ENCODE measurements at regions not wholly inside any gene's neighbourhood (a gene's known extent, or its start where the extent isn't known, plus 50 kb on each side); places are given as distances from the start of the nearest gene placed in this dataset.
A peak's percentile ranks its signal among the peaks of the same experiment; 100 is the strongest.

- no peak overlapping the region for H3K27ac ChIP-seq (ENCODE audit: low read depth in 2 of 2, low read length in 2 of 2)
- H3K9me3 ChIP-seq (ENCODE audit: control insufficient read depth in 2 of 2, low read length in 2 of 2): no peaks in the 10 kb centered on the region
- peaks cover 0 to 2% of the 10 kb centered on the region in 2 donors for H3K4me1 ChIP-seq (ENCODE audit: control insufficient read depth in 2 of 2, insufficient read depth in 2 of 2, low read length in 2 of 2)
- no peaks in the 10 kb centered on the region for H3K27me3 ChIP-seq (ENCODE audit: control insufficient read depth in 2 of 2, insufficient read depth in 2 of 2, low read length in 2 of 2)
- no peak overlapping the region for H3K9ac ChIP-seq (ENCODE audit: low read depth in 1 of 2, low read length in 2 of 2)
- no peak overlapping the region for H3K4me3 ChIP-seq (ENCODE audit: low read length in 2 of 2)
- no peaks in the 10 kb centered on the region for H3K36me3 ChIP-seq (ENCODE audit: control insufficient read depth in 2 of 2, insufficient read depth in 2 of 2, low read length in 2 of 2)
Observed at GRCh38 chr15:62488387-62488786, 323.3 kb upstream of the C2CD4B start.

- no peaks in the 10 kb centered on the region for H3K27me3 ChIP-seq (ENCODE audit: control insufficient read depth in 2 of 2, insufficient read depth in 2 of 2, low read length in 2 of 2)
- H3K27ac ChIP-seq (ENCODE audit: low read depth in 2 of 2, low read length in 2 of 2): no peak overlapping the region
- peaks cover 0 to 5% of the 10 kb centered on the region in 2 donors for H3K4me1 ChIP-seq (ENCODE audit: control insufficient read depth in 2 of 2, insufficient read depth in 2 of 2, low read length in 2 of 2)
- no peak overlapping the region for H3K4me3 ChIP-seq (ENCODE audit: low read length in 2 of 2)
- H3K36me3 ChIP-seq (ENCODE audit: control insufficient read depth in 2 of 2, insufficient read depth in 2 of 2, low read length in 2 of 2): no peaks in the 10 kb centered on the region
- H3K9ac ChIP-seq (ENCODE audit: low read depth in 1 of 2, low read length in 2 of 2): no peak overlapping the region
- H3K9me3 ChIP-seq (ENCODE audit: control insufficient read depth in 2 of 2, low read length in 2 of 2): no peaks in the 10 kb centered on the region
Observed at GRCh38 chr15:62491642-62492041, 326.6 kb upstream of the C2CD4B start.

GRCh38 chr15:62492900-62493299 is 327.8 kb upstream of the C2CD4B start:
- peaks cover 0 to 5% of the 10 kb centered on the region in 2 donors for H3K4me1 ChIP-seq (ENCODE audit: control insufficient read depth in 2 of 2, insufficient read depth in 2 of 2, low read length in 2 of 2)
- no peaks in the 10 kb centered on the region for H3K36me3 ChIP-seq (ENCODE audit: control insufficient read depth in 2 of 2, insufficient read depth in 2 of 2, low read length in 2 of 2)
- H3K9ac ChIP-seq (ENCODE audit: low read depth in 1 of 2, low read length in 2 of 2): no peak overlapping the region
- H3K27me3 ChIP-seq (ENCODE audit: control insufficient read depth in 2 of 2, insufficient read depth in 2 of 2, low read length in 2 of 2): no peaks in the 10 kb centered on the region
- H3K27ac ChIP-seq (ENCODE audit: low read depth in 2 of 2, low read length in 2 of 2): no peak overlapping the region
- no peak overlapping the region for H3K4me3 ChIP-seq (ENCODE audit: low read length in 2 of 2)
- no peaks in the 10 kb centered on the region for H3K9me3 ChIP-seq (ENCODE audit: control insufficient read depth in 2 of 2, low read length in 2 of 2)

GRCh38 chr15:62494197-62494596 is 329.1 kb upstream of the C2CD4B start:
- Histone ChIP-seq H3K4me3 (ENCODE audit: low read length in 2 of 2) (no peak overlapping the region), H3K27ac (ENCODE audit: low read depth in 2 of 2, low read length in 2 of 2) (no peak overlapping the region), H3K9me3 (ENCODE audit: control insufficient read depth in 2 of 2, low read length in 2 of 2) (no peaks in the 10 kb centered on the region)

GRCh38 chr15:62495670-62496614 is 330.9 kb upstream of the C2CD4B start:
- Histone ChIP-seq H3K27ac (ENCODE audit: low read depth in 2 of 2, low read length in 2 of 2) (peak overlapping the region; percentile 38 to 53), H3K36me3 (ENCODE audit: control insufficient read depth in 2 of 2, insufficient read depth in 2 of 2, low read length in 2 of 2) (no peaks in the 10 kb centered on the region), H3K4me1 (ENCODE audit: control insufficient read depth in 2 of 2, insufficient read depth in 2 of 2, low read length in 2 of 2) (peaks cover 0 to 5% of the 10 kb centered on the region in 2 donors), H3K9ac (ENCODE audit: low read depth in 1 of 2, low read length in 2 of 2) (no peak overlapping the region), H3K27me3 (ENCODE audit: control insufficient read depth in 2 of 2, insufficient read depth in 2 of 2, low read length in 2 of 2) (no peaks in the 10 kb centered on the region), H3K9me3 (ENCODE audit: control insufficient read depth in 2 of 2, low read length in 2 of 2) (no peaks in the 10 kb centered on the region), H3K4me3 (ENCODE audit: low read length in 2 of 2) (no peak overlapping the region)

More at GRCh38 chr15:62494197-62494596, 329.1 kb upstream of the C2CD4B start:
- Histone ChIP-seq H3K27me3 (ENCODE audit: control insufficient read depth in 2 of 2, insufficient read depth in 2 of 2, low read length in 2 of 2) (no peaks in the 10 kb centered on the region), H3K9ac (ENCODE audit: low read depth in 1 of 2, low read length in 2 of 2) (no peak overlapping the region), H3K4me1 (ENCODE audit: control insufficient read depth in 2 of 2, insufficient read depth in 2 of 2, low read length in 2 of 2) (peaks cover 0 to 5% of the 10 kb centered on the region in 2 donors), H3K36me3 (ENCODE audit: control insufficient read depth in 2 of 2, insufficient read depth in 2 of 2, low read length in 2 of 2) (no peaks in the 10 kb centered on the region)

- Histone ChIP-seq H3K9me3 (ENCODE audit: control insufficient read depth in 2 of 2, low read length in 2 of 2) (no peaks in the 10 kb centered on the region), H3K27me3 (ENCODE audit: control insufficient read depth in 2 of 2, insufficient read depth in 2 of 2, low read length in 2 of 2) (no peaks in the 10 kb centered on the region), H3K4me1 (ENCODE audit: control insufficient read depth in 2 of 2, insufficient read depth in 2 of 2, low read length in 2 of 2) (peaks cover 0 to 5% of the 10 kb centered on the region in 2 donors), H3K36me3 (ENCODE audit: control insufficient read depth in 2 of 2, insufficient read depth in 2 of 2, low read length in 2 of 2) (no peaks in the 10 kb centered on the region), H3K9ac (ENCODE audit: low read depth in 1 of 2, low read length in 2 of 2) (no peak overlapping the region), H3K4me3 (ENCODE audit: low read length in 2 of 2) (no peak overlapping the region), H3K27ac (ENCODE audit: low read depth in 2 of 2, low read length in 2 of 2) (no peak overlapping the region)
Observed at GRCh38 chr15:62497356-62497755, 332.3 kb upstream of the C2CD4B start.

GRCh38 chr15:62498278-62498677 is 333.2 kb upstream of the C2CD4B start:
- Histone ChIP-seq H3K4me3 (ENCODE audit: low read length in 2 of 2) (no peak overlapping the region), H3K9ac (ENCODE audit: low read depth in 1 of 2, low read length in 2 of 2) (no peak overlapping the region), H3K27me3 (ENCODE audit: control insufficient read depth in 2 of 2, insufficient read depth in 2 of 2, low read length in 2 of 2) (no peaks in the 10 kb centered on the region), H3K36me3 (ENCODE audit: control insufficient read depth in 2 of 2, insufficient read depth in 2 of 2, low read length in 2 of 2) (no peaks in the 10 kb centered on the region), H3K9me3 (ENCODE audit: control insufficient read depth in 2 of 2, low read length in 2 of 2) (no peaks in the 10 kb centered on the region), H3K4me1 (ENCODE audit: control insufficient read depth in 2 of 2, insufficient read depth in 2 of 2, low read length in 2 of 2) (peaks cover 0 to 5% of the 10 kb centered on the region in 2 donors), H3K27ac (ENCODE audit: low read depth in 2 of 2, low read length in 2 of 2) (no peak overlapping the region)

GRCh38 chr15:62498712-62499111 is 333.6 kb upstream of the C2CD4B start:
- no peaks in the 10 kb centered on the region for H3K27me3 ChIP-seq (ENCODE audit: control insufficient read depth in 2 of 2, insufficient read depth in 2 of 2, low read length in 2 of 2)
- no peak overlapping the region for H3K9ac ChIP-seq (ENCODE audit: low read depth in 1 of 2, low read length in 2 of 2)
- H3K36me3 ChIP-seq (ENCODE audit: control insufficient read depth in 2 of 2, insufficient read depth in 2 of 2, low read length in 2 of 2): no peaks in the 10 kb centered on the region
- no peak overlapping the region for H3K27ac ChIP-seq (ENCODE audit: low read depth in 2 of 2, low read length in 2 of 2)
- H3K4me3 ChIP-seq (ENCODE audit: low read length in 2 of 2): no peak overlapping the region
- peaks cover 0 to 5% of the 10 kb centered on the region in 2 donors for H3K4me1 ChIP-seq (ENCODE audit: control insufficient read depth in 2 of 2, insufficient read depth in 2 of 2, low read length in 2 of 2)
- no peaks in the 10 kb centered on the region for H3K9me3 ChIP-seq (ENCODE audit: control insufficient read depth in 2 of 2, low read length in 2 of 2)

GRCh38 chr15:62500325-62500724 is 335.2 kb upstream of the C2CD4B start:
- Histone ChIP-seq H3K27me3 (ENCODE audit: control insufficient read depth in 2 of 2, insufficient read depth in 2 of 2, low read length in 2 of 2) (no peaks in the 10 kb centered on the region), H3K9me3 (ENCODE audit: control insufficient read depth in 2 of 2, low read length in 2 of 2) (no peaks in the 10 kb centered on the region), H3K36me3 (ENCODE audit: control insufficient read depth in 2 of 2, insufficient read depth in 2 of 2, low read length in 2 of 2) (no peaks in the 10 kb centered on the region), H3K4me1 (ENCODE audit: control insufficient read depth in 2 of 2, insufficient read depth in 2 of 2, low read length in 2 of 2) (peaks cover 0 to 5% of the 10 kb centered on the region in 2 donors), H3K27ac (ENCODE audit: low read depth in 2 of 2, low read length in 2 of 2) (no peak overlapping the region), H3K4me3 (ENCODE audit: low read length in 2 of 2) (no peak overlapping the region), H3K9ac (ENCODE audit: low read depth in 1 of 2, low read length in 2 of 2) (no peak overlapping the region)

- H3K9me3 ChIP-seq (ENCODE audit: control insufficient read depth in 2 of 2, low read length in 2 of 2): no peaks in the 10 kb centered on the region
Observed at GRCh38 chr15:62502451-62502850, 337.4 kb upstream of the C2CD4B start.

More at GRCh38 chr15:62502451-62502850, 337.4 kb upstream of the C2CD4B start:
- Histone ChIP-seq H3K4me3 (ENCODE audit: low read length in 2 of 2) (no peak overlapping the region), H3K27ac (ENCODE audit: low read depth in 2 of 2, low read length in 2 of 2) (no peak overlapping the region), H3K36me3 (ENCODE audit: control insufficient read depth in 2 of 2, insufficient read depth in 2 of 2, low read length in 2 of 2) (no peaks in the 10 kb centered on the region), H3K27me3 (ENCODE audit: control insufficient read depth in 2 of 2, insufficient read depth in 2 of 2, low read length in 2 of 2) (no peaks in the 10 kb centered on the region), H3K4me1 (ENCODE audit: control insufficient read depth in 2 of 2, insufficient read depth in 2 of 2, low read length in 2 of 2) (peaks cover 0 to 6% of the 10 kb centered on the region in 2 donors), H3K9ac (ENCODE audit: low read depth in 1 of 2, low read length in 2 of 2) (no peak overlapping the region)
